Memory B cell (primary cell): ENCODE measurements at regions not wholly inside any gene's neighbourhood (a gene's known extent, or its start where the extent isn't known, plus 50 kb on each side); places are given as distances from the start of the nearest gene placed in this dataset.
"Not testable (repeated sequence)": the region's sequence is repeated elsewhere in the genome, so short reads cannot be mapped to it uniquely, and the experiment has no call there.

ENCODE experiments used
- ATAC-seq: fragments of 150-1000 bp; cut with Tn5 transposase; 2 replicates; pipeline ENCODE4 v1.10.0; 2021; ENCODE audit warnings: low read depth, mild to moderate bottlenecking, moderate library complexity
- DNase-seq, 2 donors: peaks; one replicate each; pipeline ENCODE4 v3.0.0; 2022; ENCODE audit warnings: low spot score in 2 of 2
- H3K27ac Mint-ChIP-seq: one replicate; pipeline ENCODE4 v1.8.0; 2022; ENCODE audit warnings: mild to moderate bottlenecking, moderate library complexity, mixed read lengths
- H3K27me3 Mint-ChIP-seq: one replicate; pipeline ENCODE4 v1.8.0; 2022; ENCODE audit warnings: mixed read lengths
- H3K36me3 Mint-ChIP-seq: one replicate; pipeline ENCODE4 v1.8.0; 2022; ENCODE audit warnings: mild to moderate bottlenecking, mixed read lengths
- H3K4me1 Mint-ChIP-seq: one replicate; pipeline ENCODE4 v1.8.0; 2022; ENCODE audit warnings: mixed read lengths
- H3K4me3 Mint-ChIP-seq: one replicate; pipeline ENCODE4 v1.8.0; 2022; ENCODE audit warnings: mild to moderate bottlenecking, moderate library complexity, mixed read lengths
- H3K9me3 Mint-ChIP-seq: one replicate; pipeline ENCODE4 v1.8.0; 2022; ENCODE audit warnings: mixed read lengths

GRCh38 chrX:65588795-65589194, 54.2 kb upstream of the LAS1L start:
- Mint-ChIP-seq H3K27ac (no peak overlapping the region), H3K27me3 (no peaks in the 10 kb centered on the region), H3K4me1 (peaks cover 6% of the 10 kb centered on the region), H3K36me3 (no peaks in the 10 kb centered on the region), H3K4me3 (no peak overlapping the region), H3K9me3 (no peaks in the 10 kb centered on the region)
- ATAC-seq (no peak), DNase-seq (no peak)

GRCh38 chrX:65587616-65588526, 53.3 kb upstream of the LAS1L start:
- ATAC-seq, result no peak
- DNase-seq, result no peak
- Mint-ChIP-seq H3K27me3 (no peaks in the 10 kb centered on the region), H3K27ac (no peak overlapping the region), H3K4me1 (peaks cover 8% of the 10 kb centered on the region), H3K9me3 (no peaks in the 10 kb centered on the region), H3K4me3 (no peak overlapping the region), H3K36me3 (no peaks in the 10 kb centered on the region)

GRCh38 chrX:65586491-65586890, 51.9 kb upstream of the LAS1L start:
- Mint-ChIP-seq H3K27me3 (no peaks in the 10 kb centered on the region), H3K4me3 (no peak overlapping the region), H3K4me1 (peaks cover 15% of the 10 kb centered on the region), H3K36me3 (no peaks in the 10 kb centered on the region), H3K27ac (no peak overlapping the region), H3K9me3 (no peaks in the 10 kb centered on the region)
- DNase-seq, result no peak
- no peak for ATAC-seq

- H3K9me3 Mint-ChIP-seq, H3K36me3 Mint-ChIP-seq, H3K27ac Mint-ChIP-seq, DNase-seq, H3K27me3 Mint-ChIP-seq: not testable (repeated sequence)
- peak; percentile 21 for ATAC-seq
- H3K4me3 Mint-ChIP-seq, result peak overlapping the region; percentile 62
- peaks cover 15% of the 10 kb centered on the region for H3K4me1 Mint-ChIP-seq
Observed at GRCh38 chrX:65585226-65585625, 50.6 kb upstream of the LAS1L start.
